Keratinocyte (primary cell): ENCODE measurements at regions not wholly inside any gene's neighbourhood (a gene's known extent, or its start where the extent isn't known, plus 50 kb on each side); places are given as distances from the start of the nearest gene placed in this dataset.

Experiments
- DNase-seq: peaks from one replicate; pipeline ENCODE4 v3.0.0-alpha.2; 2011; ENCODE audit warnings: low read depth, missing footprints, low spot score
- FAIRE-seq: peaks from 2 replicates; lab custom pipeline; 2011; peaks lifted over from hg19 to GRCh38; lab: Jason Lieb, UNC
- H2AFZ ChIP-seq: 2 replicates; pipeline ENCODE4 v1.6.0; 2012; ENCODE audit warnings: low read length, control low read depth, inconsistent platforms; ENCODE audit not compliant: control insufficient read depth
- H3K27ac ChIP-seq: 2 replicates; pipeline ENCODE4 v1.5.1; 2011; ENCODE audit warnings: low read length; ENCODE audit not compliant: control insufficient read depth, insufficient read depth
- H3K27me3 ChIP-seq: 3 replicates; pipeline ENCODE4 v1.6.0; 2011; ENCODE audit warnings: low read length; ENCODE audit not compliant: control insufficient read depth, insufficient read depth; ENCODE audit errors: extremely low read depth
- H3K36me3 ChIP-seq, 2 experiments: 2 replicates in 1 of 2; 3 replicates in 1 of 2; pipeline ENCODE4 v1.5.1; 2011; ENCODE audit warnings: low read length in 2 of 2, mild to moderate bottlenecking in 1 of 2; ENCODE audit not compliant: control insufficient read depth in 2 of 2, insufficient read depth in 2 of 2; ENCODE audit errors: extremely low read depth in 1 of 2
- H3K4me1 ChIP-seq: 3 replicates; pipeline ENCODE4 v1.5.1; 2011; ENCODE audit warnings: low read length; ENCODE audit not compliant: control insufficient read depth, insufficient read depth; ENCODE audit errors: extremely low read depth
- H3K4me2 ChIP-seq: 3 replicates; pipeline ENCODE4 v1.6.0; 2011; ENCODE audit warnings: low read depth, low read length; ENCODE audit not compliant: control insufficient read depth, insufficient read depth; ENCODE audit errors: extremely low read depth
- H3K4me3 ChIP-seq, 3 experiments: fragments of 200-600 bp in 1 of 3; sonication (generic) in 1 of 3; 2 replicates in 2 of 3; 3 replicates in 1 of 3; pipeline ENCODE4 v1.5.1; 2011 to 2016; ENCODE audit warnings: low read length in 3 of 3, mild to moderate bottlenecking in 3 of 3, control low read depth in 2 of 3, inconsistent platforms in 1 of 3, low read depth in 1 of 3, mixed read lengths in 1 of 3, mixed run types in 1 of 3, moderate library complexity in 1 of 3; ENCODE audit not compliant: control insufficient read depth in 2 of 3, insufficient read depth in 2 of 3; ENCODE audit errors: extremely low read depth in 1 of 3
- H3K79me2 ChIP-seq: 2 replicates; pipeline ENCODE4 v1.6.0; 2012; ENCODE audit warnings: low read length; ENCODE audit not compliant: control insufficient read depth, insufficient read depth
- H3K9ac ChIP-seq: 3 replicates; pipeline ENCODE4 v1.6.0; 2011; ENCODE audit warnings: low read length; ENCODE audit not compliant: control insufficient read depth, insufficient read depth; ENCODE audit errors: extremely low read depth
- H3K9me1 ChIP-seq: 3 replicates; pipeline ENCODE4 v1.6.0; 2011; ENCODE audit warnings: low read length; ENCODE audit not compliant: control insufficient read depth, insufficient read depth; ENCODE audit errors: extremely low read depth
- H3K9me3 ChIP-seq: 2 replicates; pipeline ENCODE4 v1.5.1; 2012; ENCODE audit warnings: low read depth, low read length; ENCODE audit not compliant: control insufficient read depth
- H4K20me1 ChIP-seq: 3 replicates; pipeline ENCODE4 v1.6.0; 2011; ENCODE audit warnings: low read length; ENCODE audit not compliant: control insufficient read depth, insufficient read depth; ENCODE audit errors: extremely low read depth
- CTCF ChIP-seq, 3 experiments: IDR thresholded peaks in 1 of 3; conservative IDR thresholded peaks in 1 of 3; optimal IDR thresholded peaks in 1 of 3; 2 replicates in 2 of 3; 3 replicates in 1 of 3; pipeline versions ENCODE3 to v1.5.1; 2011; ENCODE audit warnings: low read length in 3 of 3, mild to moderate bottlenecking in 3 of 3, moderate library complexity in 2 of 3, control low read depth in 1 of 3, inconsistent platforms in 1 of 3; ENCODE audit not compliant: insufficient read depth in 2 of 3; ENCODE audit errors: extremely low read depth in 1 of 3
- EZH2 ChIP-seq: IDR thresholded peaks from one replicate; pipeline ENCODE4 v1.6.1; 2012; ENCODE audit warnings: inconsistent platforms, mild to moderate bottlenecking, low read length, moderate library complexity
- dilution Hi-C: fragments of 300-500 bp; cut with MboI; formaldehyde crosslinking; loops from one replicate; pipeline ENCODE4 v1.7.0; 2020; ENCODE audit warnings: low sequenced_read_pairs; ENCODE audit not compliant: extremely low pct_ligation_motif_present

- H2AFZ ChIP-seq, result no peak overlapping the region
- H3K4me2 ChIP-seq, result no peak overlapping the region
- no peaks in the 10 kb centered on the region for H3K9me1 ChIP-seq
- TF ChIP-seq EZH2 (no peak), CTCF (optimal IDR thresholded peaks at IDR 0.05 in 1 of 3, IDR thresholded peaks at IDR 0.05 in 1 of 3, conservative IDR thresholded peaks at IDR 0.05 in 1 of 3; ENCODE audit: extremely low read depth in 1 of 3, insufficient read depth in 2 of 3, low read length in 3 of 3) (no peak)
- no peaks in the 10 kb centered on the region for H3K36me3 ChIP-seq
- no peaks in the 10 kb centered on the region for H4K20me1 ChIP-seq
- dilution Hi-C loops, result no loop called here
- no peak overlapping the region for H3K9ac ChIP-seq
- no peaks in the 10 kb centered on the region for H3K27me3 ChIP-seq
- no peak overlapping the region for H3K27ac ChIP-seq
- no peaks in the 10 kb centered on the region for H3K79me2 ChIP-seq
- H3K4me3 ChIP-seq, result no peak overlapping the region
- FAIRE-seq (no peak), DNase-seq (no peak)
- H3K9me3 ChIP-seq, result no peaks in the 10 kb centered on the region
- peaks cover 6% of the 10 kb centered on the region for H3K4me1 ChIP-seq
Observed at GRCh38 chr5:96264047-96264446, 169.0 kb downstream of the PCSK1 start.

- TF ChIP-seq EZH2 (no peak), CTCF (optimal IDR thresholded peaks at IDR 0.05 in 1 of 3, IDR thresholded peaks at IDR 0.05 in 1 of 3, conservative IDR thresholded peaks at IDR 0.05 in 1 of 3; ENCODE audit: extremely low read depth in 1 of 3, insufficient read depth in 2 of 3, low read length in 3 of 3) (no peak)
- no peaks in the 10 kb centered on the region for H3K36me3 ChIP-seq
- dilution Hi-C loops, result no loop called here
- H4K20me1 ChIP-seq, result no peaks in the 10 kb centered on the region
- no peak overlapping the region for H3K27ac ChIP-seq
- DNase-seq (no peak), FAIRE-seq (no peak)
- no peaks in the 10 kb centered on the region for H3K9me1 ChIP-seq
- no peaks in the 10 kb centered on the region for H3K9me3 ChIP-seq
- H3K9ac ChIP-seq, result no peak overlapping the region
- no peak overlapping the region for H3K4me2 ChIP-seq
- H3K27me3 ChIP-seq, result no peaks in the 10 kb centered on the region
- peaks cover 26% of the 10 kb centered on the region for H3K4me1 ChIP-seq
- no peak overlapping the region for H3K4me3 ChIP-seq
- H2AFZ ChIP-seq, result no peak overlapping the region
- H3K79me2 ChIP-seq, result no peaks in the 10 kb centered on the region
Observed at GRCh38 chr5:96262105-96262504, 170.9 kb downstream of the PCSK1 start.
